Panc1 (cell line): ENCODE measurements at regions not wholly inside any gene's neighbourhood (a gene's known extent, or its start where the extent isn't known, plus 50 kb on each side); places are given as distances from the start of the nearest gene placed in this dataset.

ENCODE experiments used
- ATAC-seq: fragments of 200-7000 bp; cut with Tn5 transposase; 2 replicates; pipeline ENCODE4 v1.9.1; 2020; ENCODE audit warnings: mild to moderate bottlenecking, moderate library complexity
- BruUV-seq: library from RNA; stranded (reverse); fragments of 400-500 nt; replicated peaks from 2 replicates; lab custom pipeline; 2021; lab: Mats Ljungman, UMichigan
- CTCF ChIA-PET: fragments of 300-600 bp; sonication (Branson Sonifier 250); formaldehyde crosslinking; loops from one replicate; lab custom pipeline; 2022; ENCODE audit warnings: antibody characterized with exemption; lab: Charles Lee
- POLR2A ChIA-PET: fragments of 300-600 bp; sonication (Branson Sonifier 250); formaldehyde crosslinking; loops from one replicate; lab custom pipeline; 2022; ENCODE audit warnings: antibody characterized with exemption; lab: Charles Lee
- DNase-seq: peaks from one replicate; pipeline ENCODE4 v3.0.0-alpha.2; 2010; ENCODE audit warnings: low read depth, low spot score
- H3K27ac ChIP-seq: 2 replicates; pipeline ENCODE4 v1.5.1; 2011; ENCODE audit warnings: mild to moderate bottlenecking, low read length, inconsistent platforms
- H3K27me3 ChIP-seq: fragments of 200-500 bp; sonication (Bioruptor generic); 2 replicates; pipeline ENCODE4 v1.6.0; 2014; ENCODE audit warnings: low read length, inconsistent platforms; ENCODE audit not compliant: control insufficient read depth, insufficient read depth
- H3K36me3 ChIP-seq: fragments of 200-500 bp; sonication (Bioruptor generic); 2 replicates; pipeline ENCODE4 v1.5.1; 2014; ENCODE audit warnings: inconsistent platforms, mild to moderate bottlenecking, low read length, moderate library complexity; ENCODE audit not compliant: control insufficient read depth, insufficient read depth
- H3K4me1 ChIP-seq: 2 replicates; pipeline ENCODE4 v1.5.1; 2011; ENCODE audit warnings: inconsistent platforms, mild to moderate bottlenecking, low read length, moderate library complexity; ENCODE audit not compliant: control insufficient read depth, insufficient read depth
- H3K4me3 ChIP-seq, 2 experiments: 2 replicates each; pipeline ENCODE4 v1.5.1; 2011 to 2012; ENCODE audit warnings: low read depth in 2 of 2, low read length in 2 of 2, mild to moderate bottlenecking in 2 of 2, inconsistent platforms in 1 of 2, moderate library complexity in 1 of 2
- H3K9me3 ChIP-seq: fragments of 200-500 bp; sonication (Bioruptor generic); 2 replicates; pipeline ENCODE4 v1.5.1; 2014; ENCODE audit warnings: low read depth, mild to moderate bottlenecking, inconsistent platforms, low read length, moderate library complexity; ENCODE audit not compliant: control insufficient read depth, insufficient read depth
- CTCF ChIP-seq: fragments of 450-650 bp; IDR thresholded peaks from 2 replicates; pipeline ENCODE4 v1.5.1; 2017; ENCODE audit warnings: mild to moderate bottlenecking
- POLR2AphosphoS5 ChIP-seq: IDR thresholded peaks from 2 replicates; pipeline ENCODE4 v1.6.1; 2012; ENCODE audit warnings: mild to moderate bottlenecking, low read depth, low read length, moderate library complexity
- REST ChIP-seq, 2 experiments: IDR thresholded peaks; 2 replicates each; pipeline ENCODE4 v1.6.1; 2011 to 2012; ENCODE audit warnings: low read depth in 2 of 2, control low read depth in 1 of 2, low read length in 1 of 2, mild to moderate bottlenecking in 1 of 2, moderate library complexity in 1 of 2; ENCODE audit not compliant: insufficient read depth in 1 of 2
- SIN3A ChIP-seq: IDR thresholded peaks from 2 replicates; pipeline ENCODE4 v1.6.1; 2012; ENCODE audit warnings: low read depth, mild to moderate bottlenecking, low read length, moderate library complexity, borderline replicate concordance; ENCODE audit not compliant: insufficient read depth
- TCF7L2 ChIP-seq: IDR thresholded peaks from 2 replicates; pipeline ENCODE4 v1.6.1; 2011; ENCODE audit warnings: mild to moderate bottlenecking, low read depth, low read length, inconsistent platforms
- in situ Hi-C: cut with HindIII; loops from 2 replicates; pipeline ENCODE4 v1.10.0; 2016; ENCODE audit warnings: low sequenced_read_pairs, low pct_unique_long_range_greater_than_20kb
- intact Hi-C: fragments of 100-400 bp; cut with micrococcal nuclease; formaldehyde crosslinking; loops from one replicate; pipeline ENCODE4 v1.10.0; 2022; ENCODE audit not compliant: unreplicated experiment

- POLR2A ChIA-PET = no interaction called here
- peak overlapping the region; percentile 69 to 87 for H3K4me3 ChIP-seq
- DNase-seq = no peak
- intact Hi-C loops (no loop called here), in situ Hi-C loops (no loop called here)
- H3K36me3 ChIP-seq = no peaks in the 10 kb centered on the region
- CTCF ChIA-PET = interaction anchor here (0.5 to 0.6 kb wide), 2 partner anchors 81 to 402 kb away, joined by 3 to 5 read pairs; no protein-coding TSS in a partner anchor
- H3K9me3 ChIP-seq = no peaks in the 10 kb centered on the region
- ATAC-seq = peak; percentile 83
- H3K27ac ChIP-seq = peak overlapping the region; percentile 69
- H3K4me1 ChIP-seq = peaks cover 11% of the 10 kb centered on the region
- peak; percentile 19 for TF ChIP-seq CTCF
- no peak for TF ChIP-seq TCF7L2
- peak; percentile 50; the same call in 1 of the 2 replicates for TF ChIP-seq POLR2AphosphoS5
- no peaks in the 10 kb centered on the region for H3K27me3 ChIP-seq
- BruUV-seq = no TSS peak
These were observed 80.3 kb upstream of the CCDC28A start for GRCh38 chr6:138692978-138693909.

DNA sequence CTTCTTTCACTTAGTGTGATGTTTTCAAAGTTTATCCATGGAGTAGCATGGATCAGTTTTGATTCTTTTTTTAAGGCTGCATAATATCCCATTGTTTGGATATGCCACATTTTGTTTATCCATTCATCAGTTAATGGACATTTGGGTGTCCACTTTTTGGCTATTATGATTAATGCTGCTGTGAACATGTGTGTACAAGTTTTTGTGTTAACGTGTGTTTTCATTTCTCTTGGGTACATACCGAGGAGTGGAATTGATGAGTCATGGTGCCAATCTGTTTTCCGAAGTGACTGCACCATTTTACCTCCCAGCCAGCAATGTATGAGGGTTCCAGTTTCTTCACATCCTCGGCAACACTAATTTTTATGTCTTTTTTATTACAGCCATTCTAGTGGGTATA is 78.4 kb upstream of the CCDC28A start:
- Histone ChIP-seq H3K36me3 (no peaks in the 10 kb centered on the region), H3K4me1 (peaks cover 11% of the 10 kb centered on the region), H3K27ac (no peak overlapping the region), H3K4me3 (no peak overlapping the region), H3K27me3 (no peaks in the 10 kb centered on the region), H3K9me3 (no peaks in the 10 kb centered on the region)
- no TSS peak for BruUV-seq
- ATAC-seq (no peak), DNase-seq (no peak)
- POLR2A ChIA-PET = no interaction called here
- CTCF ChIA-PET = no interaction called here
- TF ChIP-seq SIN3A = no peak
- TF ChIP-seq REST (IDR thresholded peaks at IDR 0.05; ENCODE audit: insufficient read depth in 1 of 2, low read depth in 2 of 2, low read length in 1 of 2) = no peak
- no peak for TF ChIP-seq POLR2AphosphoS5
- TF ChIP-seq CTCF = no peak
- no peak for TF ChIP-seq TCF7L2
- intact Hi-C loops = no loop called here
- in situ Hi-C loops = no loop called here
